Suprapubic skin (tissue), 2 donors: ENCODE measurements at regions not wholly inside any gene's neighbourhood (a gene's known extent, or its start where the extent isn't known, plus 50 kb on each side); places are given as distances from the start of the nearest gene placed in this dataset.

ENCODE experiments used
- EP300 ChIP-seq: sonication (generic); formaldehyde crosslinking; IDR thresholded peaks from one replicate; pipeline ENCODE4 v1.6.1; 2017; ENCODE audit warnings: antibody characterized with exemption
- POLR2A ChIP-seq, 2 donors: fragments of 450-650 bp; IDR thresholded peaks; one replicate each; pipeline ENCODE4 v1.6.1; 2017; ENCODE audit warnings: antibody characterized with exemption in 2 of 2, mild to moderate bottlenecking in 2 of 2, moderate library complexity in 2 of 2

GRCh38 chr19:28598861-28599260 is 614.1 kb downstream of the UQCRFS1 start:
- no peak for TF ChIP-seq POLR2A (IDR thresholded peaks at IDR 0.05)
- TF ChIP-seq EP300, result no peak
